ENCODE measurements at regions not wholly inside any gene's neighbourhood (a gene's known extent, or its start where the extent isn't known, plus 50 kb on each side); places are given as distances from the start of the nearest gene placed in this dataset.
A peak's percentile ranks its signal among the peaks of the same experiment; 100 is the strongest.
"Not testable (repeated sequence)": the region's sequence is repeated elsewhere in the genome, so short reads cannot be mapped to it uniquely, and the experiment has no call there.

DNA sequence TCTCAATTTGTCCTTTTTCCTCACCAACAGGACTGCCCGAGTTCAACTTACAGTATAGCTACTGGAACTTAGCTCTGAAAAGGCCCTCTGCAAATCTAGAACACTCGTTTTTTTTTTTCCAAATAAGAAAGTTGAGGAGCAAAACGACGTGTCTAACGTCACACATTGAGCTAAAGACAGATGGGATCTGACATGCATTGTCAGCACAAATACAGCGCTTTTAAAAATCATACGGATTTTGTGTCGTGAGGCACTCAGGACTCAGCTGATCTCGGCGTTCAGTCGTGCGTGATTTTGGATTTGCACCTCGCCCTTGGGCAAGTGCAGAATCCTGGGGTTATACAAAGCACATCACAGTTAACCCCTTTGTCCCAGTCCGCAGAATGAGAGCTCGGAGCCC is 94.7 kb upstream of the ZNF322 start:
- in situ Hi-C loops (cut with MboI), result no loop called here
- Histone ChIP-seq H2AFZ (no peak overlapping the region), H3K27me3 (replicated peaks; ENCODE audit: insufficient read depth) (peaks cover 31% of the 10 kb centered on the region), H3F3A (ENCODE audit: insufficient read depth) (no peaks in the 10 kb centered on the region), H3K27ac (no peak overlapping the region), H3K79me2 (ENCODE audit: insufficient read depth) (no peaks in the 10 kb centered on the region), H3K36me3 (ENCODE audit: low read depth) (no peaks in the 10 kb centered on the region), H4K20me1 (ENCODE audit: insufficient read depth) (no peaks in the 10 kb centered on the region), H3K9me2 (ENCODE audit: insufficient read depth) (no peaks in the 10 kb centered on the region), H3K4me3 (no peak overlapping the region), H3K9ac (no peak overlapping the region), H3K4me1 (ENCODE audit: insufficient read depth) (no peaks in the 10 kb centered on the region), H3K9me3 (ENCODE audit: low read depth) (no peaks in the 10 kb centered on the region), H3K4me2 (ENCODE audit: unreplicated experiment) (no peak overlapping the region)
- DNase-seq, result peak; percentile 1
- TF ChIP-seq EZH2 (IDR thresholded peaks at IDR 0.05; ENCODE audit: insufficient read depth, poor library complexity, severe bottlenecking) (no peak), EZH2phosphoT487 (IDR thresholded peaks at IDR 0.05; ENCODE audit: insufficient read depth, low read depth) (no peak)
- WGBS, 2 experiments (ENCODE audit: low coverage in 1 of 2, low lambda C conversion rate in 2 of 2, missing lambda C conversion rate in 2 of 2), result 2 to 5% methylated on average over 15 of the region's 15 CpGs

GRCh38 chr6:26754801-26755200 is 95.3 kb upstream of the ZNF322 start:
- H3K27ac ChIP-seq; H3K9me3 ChIP-seq (ENCODE audit: low read depth); H3K9ac ChIP-seq; H3K36me3 ChIP-seq (ENCODE audit: low read depth); H4K20me1 ChIP-seq (ENCODE audit: insufficient read depth); H3F3A ChIP-seq (ENCODE audit: insufficient read depth); H3K79me2 ChIP-seq (ENCODE audit: insufficient read depth); H3K4me3 ChIP-seq; DNase-seq; H2AFZ ChIP-seq; H3K9me2 ChIP-seq (ENCODE audit: insufficient read depth); H3K4me2 ChIP-seq (ENCODE audit: unreplicated experiment); H3K4me1 ChIP-seq (ENCODE audit: insufficient read depth); in situ Hi-C loops (cut with MboI): not testable (repeated sequence)
- peaks cover 30% of the 10 kb centered on the region for H3K27me3 ChIP-seq (replicated peaks; ENCODE audit: insufficient read depth)
- 7% methylated on average over 20 of the region's 20 CpGs for WGBS, 2 experiments (ENCODE audit: low coverage in 1 of 2, low lambda C conversion rate in 2 of 2, missing lambda C conversion rate in 2 of 2)

GRCh38 chr6:26756067-26756805 is 96.7 kb upstream of the ZNF322 start:
- Histone ChIP-seq H3K4me2 (ENCODE audit: unreplicated experiment) (peak overlapping the region; percentile 44), H3K4me3 (peak overlapping the region; percentile 44), H3K27me3 (replicated peaks; ENCODE audit: insufficient read depth) (peaks cover 27% of the 10 kb centered on the region)
- H4K20me1 ChIP-seq (ENCODE audit: insufficient read depth); H3K79me2 ChIP-seq (ENCODE audit: insufficient read depth); H3K27ac ChIP-seq; H3K9me3 ChIP-seq (ENCODE audit: low read depth); H2AFZ ChIP-seq; H3K9ac ChIP-seq; H3K36me3 ChIP-seq (ENCODE audit: low read depth); in situ Hi-C loops (cut with MboI); H3K4me1 ChIP-seq (ENCODE audit: insufficient read depth); H3K9me2 ChIP-seq (ENCODE audit: insufficient read depth); H3F3A ChIP-seq (ENCODE audit: insufficient read depth): not testable (repeated sequence)
- DNase-seq, result peak; percentile 46
- WGBS, 2 experiments (ENCODE audit: low coverage in 1 of 2, low lambda C conversion rate in 2 of 2, missing lambda C conversion rate in 2 of 2), result 2% methylated on average over 29 of the region's 29 CpGs

GRCh38 chr6:26766203-26766902 is 106.8 kb upstream of the ZNF322 start:
- no CpG with 5 or more reads among the region's 36 CpGs for WGBS, 2 experiments (ENCODE audit: low coverage in 1 of 2, low lambda C conversion rate in 2 of 2, missing lambda C conversion rate in 2 of 2)
- H3K9me2 ChIP-seq (ENCODE audit: insufficient read depth); H3K79me2 ChIP-seq (ENCODE audit: insufficient read depth); H3K4me2 ChIP-seq (ENCODE audit: unreplicated experiment); H3K9me3 ChIP-seq (ENCODE audit: low read depth); H3K4me1 ChIP-seq (ENCODE audit: insufficient read depth); H3K4me3 ChIP-seq; H2AFZ ChIP-seq; H3K27me3 ChIP-seq (replicated peaks; ENCODE audit: insufficient read depth); in situ Hi-C loops (cut with MboI); H3K9ac ChIP-seq; H4K20me1 ChIP-seq (ENCODE audit: insufficient read depth); DNase-seq; H3K36me3 ChIP-seq (ENCODE audit: low read depth); H3K27ac ChIP-seq; H3F3A ChIP-seq (ENCODE audit: insufficient read depth): not testable (repeated sequence)

DNA sequence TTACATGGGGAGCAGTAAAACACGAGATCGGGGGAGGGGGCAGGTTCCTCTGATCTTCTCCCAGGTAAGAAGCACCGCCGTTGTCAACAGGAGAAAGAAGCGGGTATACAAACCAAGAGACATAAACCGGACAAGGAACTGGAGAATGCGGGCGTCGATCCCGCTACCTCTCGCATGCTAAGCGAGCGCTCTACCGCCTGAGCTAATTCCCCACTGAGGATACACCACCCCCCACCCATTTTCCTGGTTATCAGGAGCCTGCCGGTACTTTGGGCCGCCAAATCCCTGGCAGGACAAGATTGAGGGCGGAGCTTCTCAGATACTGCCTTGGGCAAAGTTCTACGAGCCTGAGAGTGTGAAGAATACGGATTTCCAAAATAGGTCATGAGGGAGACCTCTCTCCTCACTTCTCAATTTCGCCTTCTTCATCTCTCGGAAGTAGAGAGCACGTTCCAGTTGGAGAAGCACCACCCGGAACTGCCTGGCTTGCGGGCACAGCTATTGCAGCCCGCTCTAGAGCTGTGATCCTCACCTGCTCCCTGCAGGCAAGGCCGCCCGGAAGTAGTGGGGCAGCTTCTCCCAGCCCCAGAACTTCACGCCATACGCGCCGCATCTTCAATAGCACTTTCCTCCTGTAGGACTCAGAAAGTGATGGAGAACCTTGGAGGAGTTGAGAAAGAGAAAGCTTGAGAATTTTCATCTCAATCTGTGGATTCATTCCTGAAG is 111.6 kb upstream of the ZNF322 start:
- H3K9me2 ChIP-seq (ENCODE audit: insufficient read depth); H3F3A ChIP-seq (ENCODE audit: insufficient read depth); H3K4me1 ChIP-seq (ENCODE audit: insufficient read depth); H3K4me3 ChIP-seq; H3K4me2 ChIP-seq (ENCODE audit: unreplicated experiment); H3K9me3 ChIP-seq (ENCODE audit: low read depth); H3K79me2 ChIP-seq (ENCODE audit: insufficient read depth); H3K27ac ChIP-seq; H4K20me1 ChIP-seq (ENCODE audit: insufficient read depth); H2AFZ ChIP-seq; H3K9ac ChIP-seq; DNase-seq; in situ Hi-C loops (cut with MboI); H3K36me3 ChIP-seq (ENCODE audit: low read depth); H3K27me3 ChIP-seq (replicated peaks; ENCODE audit: insufficient read depth): not testable (repeated sequence)
- no CpG with 5 or more reads among the region's 31 CpGs for WGBS, 2 experiments (ENCODE audit: low coverage in 1 of 2, low lambda C conversion rate in 2 of 2, missing lambda C conversion rate in 2 of 2)

DNA sequence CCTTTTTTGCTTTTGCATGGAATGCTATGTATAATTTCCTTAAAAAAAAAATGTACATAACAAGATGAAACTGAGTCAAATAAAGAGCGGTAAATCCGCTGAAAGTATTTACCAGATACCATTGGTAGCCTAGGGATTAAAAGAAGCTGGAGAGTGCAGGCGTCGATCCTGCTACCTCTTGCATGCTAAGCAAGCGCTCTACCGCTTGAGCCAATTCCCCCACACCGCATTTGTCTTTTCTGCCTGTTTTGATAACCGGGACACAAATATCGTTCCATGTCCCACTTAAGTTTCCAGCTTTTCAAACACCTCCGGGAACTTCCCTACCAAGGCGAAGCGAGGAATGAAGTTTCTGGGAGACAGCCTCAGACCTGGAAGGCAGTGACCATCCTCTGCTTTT is 113.9 kb upstream of the ZNF322 start:
- H3K4me3 ChIP-seq; H3K9me3 ChIP-seq (ENCODE audit: low read depth); H3K27me3 ChIP-seq (replicated peaks; ENCODE audit: insufficient read depth); in situ Hi-C loops (cut with MboI); H3K27ac ChIP-seq; H3F3A ChIP-seq (ENCODE audit: insufficient read depth); H4K20me1 ChIP-seq (ENCODE audit: insufficient read depth); H3K79me2 ChIP-seq (ENCODE audit: insufficient read depth); H3K36me3 ChIP-seq (ENCODE audit: low read depth); H3K9ac ChIP-seq; H3K4me1 ChIP-seq (ENCODE audit: insufficient read depth); DNase-seq; H3K9me2 ChIP-seq (ENCODE audit: insufficient read depth); H3K4me2 ChIP-seq (ENCODE audit: unreplicated experiment); H2AFZ ChIP-seq: not testable (repeated sequence)
- WGBS, 2 experiments (ENCODE audit: low coverage in 1 of 2, low lambda C conversion rate in 2 of 2, missing lambda C conversion rate in 2 of 2), result no CpG with 5 or more reads among the region's 12 CpGs

DNA sequence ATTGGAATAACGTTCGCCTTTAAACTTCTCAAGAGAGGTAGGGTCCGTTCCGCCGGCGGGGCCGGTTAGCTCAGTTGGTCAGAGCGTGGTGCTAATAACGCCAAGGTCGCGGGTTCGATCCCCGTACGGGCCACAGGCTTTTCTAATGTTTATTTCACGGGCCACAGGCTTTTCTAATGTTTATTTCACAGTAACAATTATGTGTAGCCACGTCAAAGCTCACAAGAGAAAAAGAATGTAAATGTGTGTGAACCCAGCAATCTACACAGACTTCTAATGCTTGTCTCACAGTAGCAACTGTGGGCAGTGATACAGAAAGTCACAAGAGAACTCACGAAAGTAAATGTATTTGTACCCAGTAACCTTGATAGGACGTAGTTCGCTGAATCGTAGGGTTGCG is 121.0 kb upstream of the ZNF322 start:
- H3K9me3 ChIP-seq (ENCODE audit: low read depth); H3K27ac ChIP-seq; in situ Hi-C loops (cut with MboI); H3K4me3 ChIP-seq; H3K4me1 ChIP-seq (ENCODE audit: insufficient read depth); DNase-seq; H3K36me3 ChIP-seq (ENCODE audit: low read depth); H3F3A ChIP-seq (ENCODE audit: insufficient read depth); H3K27me3 ChIP-seq (replicated peaks; ENCODE audit: insufficient read depth); H3K9ac ChIP-seq; H3K4me2 ChIP-seq (ENCODE audit: unreplicated experiment); H2AFZ ChIP-seq; H3K9me2 ChIP-seq (ENCODE audit: insufficient read depth); H3K79me2 ChIP-seq (ENCODE audit: insufficient read depth); H4K20me1 ChIP-seq (ENCODE audit: insufficient read depth): not testable (repeated sequence)
- WGBS, 2 experiments (ENCODE audit: low coverage in 1 of 2, low lambda C conversion rate in 2 of 2, missing lambda C conversion rate in 2 of 2), result no CpG with 5 or more reads among the region's 21 CpGs

Data from GM23248 (cell line).